ENCODE measurements at regions not wholly inside any gene's neighbourhood (a gene's known extent, or its start where the extent isn't known, plus 50 kb on each side); places are given as distances from the start of the nearest gene placed in this dataset.

GRCh38 chr10:10677479-10677878 is 340.2 kb upstream of the CELF2 start:
- ATAC-seq, result no peak
- no peak for TF ChIP-seq RARB (CRISPR knock-in tag; IDR thresholded peaks at IDR 0.05)
- no peak for TF ChIP-seq ZNF565 (CRISPR knock-in tag; conservative IDR thresholded peaks at IDR 0.05; ENCODE audit: low read depth)
- TF ChIP-seq ZC3H10 (CRISPR knock-in tag; IDR thresholded peaks at IDR 0.05), result no peak
- TF ChIP-seq ZNF70 (CRISPR knock-in tag; IDR thresholded peaks at IDR 0.05), result no peak
- TF ChIP-seq TOX (CRISPR knock-in tag; IDR thresholded peaks at IDR 0.05; ENCODE audit: borderline replicate concordance), result no peak
- TF ChIP-seq PATZ1 (CRISPR knock-in tag; IDR thresholded peaks at IDR 0.05; ENCODE audit: borderline replicate concordance), result no peak
- TF ChIP-seq ZFP30 (CRISPR knock-in tag; IDR thresholded peaks at IDR 0.05), result no peak
- TF ChIP-seq TCF4 (CRISPR knock-in tag; IDR thresholded peaks at IDR 0.05; ENCODE audit: borderline replicate concordance), result no peak
- no peak for TF ChIP-seq PPARA (CRISPR knock-in tag; IDR thresholded peaks at IDR 0.05; ENCODE audit: borderline replicate concordance)
- TF ChIP-seq GLIS3 (CRISPR knock-in tag; IDR thresholded peaks at IDR 0.05), result no peak
- TF ChIP-seq CSDC2 (CRISPR knock-in tag; IDR thresholded peaks at IDR 0.05), result no peak
- no peak for TF ChIP-seq ARNTL (CRISPR knock-in tag; IDR thresholded peaks at IDR 0.05; ENCODE audit: borderline replicate concordance, low read depth)
- TF ChIP-seq BACH2 (CRISPR knock-in tag; IDR thresholded peaks at IDR 0.05; ENCODE audit: borderline replicate concordance), result no peak
- no peak for TF ChIP-seq OSR1 (CRISPR knock-in tag; IDR thresholded peaks at IDR 0.05)
- TF ChIP-seq ZNF8 (CRISPR knock-in tag; IDR thresholded peaks at IDR 0.05), result no peak
- TF ChIP-seq ISL1 (CRISPR knock-in tag; IDR thresholded peaks at IDR 0.05), result no peak
- no peak for TF ChIP-seq SNAI2 (CRISPR knock-in tag; IDR thresholded peaks at IDR 0.05)
- TF ChIP-seq CREB5 (CRISPR knock-in tag; IDR thresholded peaks at IDR 0.05; ENCODE audit: low read depth), result no peak
- no peak for TF ChIP-seq TSHZ2 (CRISPR knock-in tag; IDR thresholded peaks at IDR 0.05)

- TF ChIP-seq CSDC2 (CRISPR knock-in tag; IDR thresholded peaks at IDR 0.05) (no peak), PATZ1 (CRISPR knock-in tag; IDR thresholded peaks at IDR 0.05; ENCODE audit: borderline replicate concordance) (no peak), OSR1 (CRISPR knock-in tag; IDR thresholded peaks at IDR 0.05) (no peak), ESRRG (CRISPR knock-in tag; IDR thresholded peaks at IDR 0.05) (no peak), ZFP3 (CRISPR knock-in tag; IDR thresholded peaks at IDR 0.05) (no peak), ZNF565 (CRISPR knock-in tag; conservative IDR thresholded peaks at IDR 0.05; ENCODE audit: low read depth) (no peak), ZNF8 (CRISPR knock-in tag; IDR thresholded peaks at IDR 0.05) (no peak), RARB (CRISPR knock-in tag; IDR thresholded peaks at IDR 0.05) (no peak), TSHZ2 (CRISPR knock-in tag; IDR thresholded peaks at IDR 0.05) (no peak), ZNF70 (CRISPR knock-in tag; IDR thresholded peaks at IDR 0.05) (no peak), ISL1 (CRISPR knock-in tag; IDR thresholded peaks at IDR 0.05) (no peak)
- no peak for ATAC-seq
Measured at GRCh38 chr10:10680496-10680895, 337.2 kb upstream of the CELF2 start.
